Ureter (tissue), 1 donor: ENCODE measurements at regions not wholly inside any gene's neighbourhood (a gene's known extent, or its start where the extent isn't known, plus 50 kb on each side); places are given as distances from the start of the nearest gene placed in this dataset.

Experiments
- DNase-seq: peaks from one replicate; pipeline ENCODE4 v3.0.0-alpha.2; 2020; ENCODE audit warnings: low spot score
- donor health status: DM: yes; HTN: yes; CAD: no.

DNA sequence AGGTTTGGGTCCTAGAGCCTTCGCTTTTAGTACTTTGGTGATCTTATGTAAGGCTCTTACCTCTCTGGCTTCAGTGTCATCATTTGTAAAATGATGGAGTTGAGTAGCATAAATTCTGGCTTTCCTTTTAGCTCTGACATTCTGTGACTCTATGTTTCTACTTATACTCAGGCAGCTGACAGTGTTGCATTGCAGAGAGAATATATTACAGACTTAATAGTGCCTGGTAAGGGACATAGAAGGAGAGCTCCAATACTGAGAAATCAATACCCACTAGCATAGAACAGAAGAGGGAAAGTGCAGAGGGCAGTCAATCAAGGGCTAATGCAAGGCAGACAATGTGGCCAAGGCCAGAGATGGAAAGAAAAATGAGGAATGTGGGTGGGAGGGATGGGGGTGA is 371.4 kb upstream of the TLE4 start:
- DNase-seq, result no peak

DNA sequence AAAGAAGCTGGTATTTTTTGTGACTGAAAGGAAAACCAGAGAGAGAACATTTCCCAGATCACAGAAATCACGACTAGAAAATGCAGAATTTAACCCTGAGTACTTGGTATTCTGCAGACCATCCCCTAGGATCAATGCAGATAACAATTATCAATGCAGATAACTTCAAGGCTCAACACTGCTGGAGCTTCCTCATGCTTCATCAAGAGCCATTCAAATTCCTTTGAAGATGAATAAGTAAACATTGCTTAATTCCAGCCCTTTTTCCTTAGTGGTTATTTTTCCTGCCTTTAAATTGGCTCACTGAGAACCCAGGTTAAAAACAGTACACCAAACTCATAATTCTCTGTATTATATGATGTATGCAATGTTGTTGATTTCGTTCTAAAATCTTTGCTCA is 370.1 kb upstream of the TLE4 start:
- DNase-seq, result no peak

DNA sequence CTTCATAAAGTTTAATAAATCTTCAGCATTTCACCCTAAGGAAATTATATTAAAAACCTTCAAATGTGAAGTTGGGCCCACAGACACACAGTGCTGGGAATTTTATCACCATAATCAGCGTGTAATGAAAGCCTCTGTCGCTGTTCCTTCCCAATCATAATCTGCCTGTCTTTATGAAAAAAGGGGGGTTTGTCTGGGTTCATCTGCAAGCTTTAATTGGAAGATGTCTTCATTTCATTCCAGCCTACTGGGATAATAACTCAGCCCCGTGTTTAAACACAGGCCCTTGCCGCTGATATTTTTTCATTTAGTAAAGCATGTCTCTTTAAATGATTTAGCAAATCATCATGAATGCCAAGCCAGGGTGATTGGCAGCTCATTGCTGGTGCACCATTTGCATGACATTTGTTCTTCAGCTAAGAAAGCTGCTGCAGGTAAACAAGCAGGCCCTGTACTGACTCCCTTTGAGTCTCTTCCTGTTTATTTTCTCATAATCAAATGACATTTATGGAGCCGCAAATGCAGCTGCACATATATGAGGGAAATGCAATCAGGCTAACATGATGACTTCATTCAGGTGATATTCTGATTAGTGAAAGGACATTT is 362.9 kb upstream of the TLE4 start:
- no peak for DNase-seq

DNA sequence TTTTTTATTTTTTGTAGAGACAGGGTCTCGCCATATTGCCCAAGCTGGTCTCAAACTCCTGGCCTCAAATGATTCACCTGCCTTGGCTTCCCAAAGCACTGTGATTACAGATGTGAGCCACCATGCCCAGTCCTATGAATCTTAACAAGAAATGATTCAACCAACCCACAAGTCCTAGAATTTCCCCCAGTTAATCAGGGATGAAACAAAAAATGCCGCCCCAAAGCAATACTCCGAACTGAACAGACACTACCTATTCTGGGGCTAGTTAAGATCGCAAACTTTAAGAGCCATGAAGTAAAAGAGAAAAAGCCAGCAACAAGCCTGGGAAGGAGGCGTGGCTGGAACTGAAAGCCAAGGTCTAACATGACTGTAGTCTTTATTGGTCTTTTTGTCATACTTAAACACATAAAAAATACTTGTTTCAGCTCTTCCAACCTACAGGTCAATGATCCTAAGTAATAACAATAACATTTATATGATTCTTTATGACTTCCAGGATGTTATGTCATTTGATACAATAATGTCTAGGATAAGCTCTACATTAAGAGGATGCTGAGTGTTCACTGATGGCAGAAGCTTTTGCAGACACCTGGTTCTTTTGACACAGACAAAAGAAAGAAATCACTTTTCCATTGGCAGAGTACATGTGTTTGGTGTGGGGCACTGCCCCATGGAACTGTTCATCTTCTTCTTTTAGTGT is 361.1 kb upstream of the TLE4 start:
- DNase-seq, result no peak

DNA sequence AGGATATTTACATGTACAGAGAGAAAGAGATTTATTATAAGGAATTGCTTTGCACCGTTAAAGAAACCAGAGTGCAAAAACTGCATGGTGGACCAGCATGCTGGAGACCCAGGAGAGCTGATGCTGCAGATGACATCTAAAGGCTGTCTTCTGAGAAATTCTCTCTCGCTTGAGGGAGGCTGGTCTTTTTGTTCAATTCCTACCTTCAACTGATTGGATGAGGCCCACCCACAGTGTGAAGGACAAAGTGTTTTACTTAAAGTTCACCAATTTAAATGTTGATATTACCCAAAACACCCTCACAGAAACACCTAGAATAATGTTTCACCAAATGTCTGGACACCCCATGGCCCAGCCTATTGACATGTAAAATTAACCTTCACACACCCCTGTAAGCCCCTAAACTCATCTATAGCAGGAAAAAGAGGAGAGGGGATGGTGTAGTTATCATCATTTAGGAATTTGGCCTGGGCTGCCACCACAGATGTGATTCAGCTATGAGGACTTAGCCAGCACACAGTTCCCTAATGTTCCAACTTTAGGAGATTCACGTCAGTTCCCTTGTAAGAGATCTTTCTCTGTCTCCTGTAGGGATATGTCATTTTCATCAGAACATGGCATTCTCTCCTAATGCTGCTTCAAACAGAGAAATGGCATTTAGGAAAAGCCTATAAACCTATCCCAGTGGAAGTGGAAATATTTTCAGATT is 358.2 kb upstream of the TLE4 start:
- no peak for DNase-seq

DNA sequence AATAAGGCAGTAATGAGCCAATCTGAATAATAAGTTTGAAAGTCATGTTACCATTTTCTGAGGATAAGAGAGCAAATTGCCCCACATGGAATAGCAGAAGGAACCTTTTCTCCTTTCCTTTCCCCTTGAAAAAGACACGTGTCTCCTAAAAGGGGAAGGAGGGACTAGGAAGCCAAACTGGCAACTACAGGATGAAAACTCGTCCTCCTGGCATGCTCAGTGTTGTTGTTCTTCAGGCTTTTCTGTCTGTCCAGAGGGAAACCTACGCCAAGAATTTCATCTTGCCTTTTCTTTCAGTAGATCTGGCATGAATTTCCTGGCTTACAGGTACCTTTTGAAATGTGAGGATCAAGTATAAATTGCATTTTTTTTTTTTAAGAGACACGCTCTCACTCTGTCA is 355.9 kb upstream of the TLE4 start:
- no peak for DNase-seq

DNA sequence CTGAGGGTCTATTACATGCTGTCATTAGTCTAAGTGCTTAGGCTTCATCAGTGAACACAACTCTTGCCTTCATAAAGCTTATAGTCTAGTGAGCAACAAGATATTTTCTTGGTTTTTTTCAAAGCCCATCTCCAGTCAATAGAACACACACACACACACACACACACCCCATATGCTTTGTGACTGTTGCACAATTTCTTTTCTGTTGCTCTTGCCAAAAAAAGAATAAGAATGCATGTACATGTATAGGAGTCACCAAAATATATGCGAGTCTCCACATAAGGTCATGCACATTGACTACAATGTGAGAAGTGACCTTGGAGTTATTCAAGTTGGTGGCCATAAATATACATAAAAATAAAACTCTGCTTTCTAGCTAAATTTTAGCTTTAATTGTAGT is 351.5 kb upstream of the TLE4 start:
- no peak for DNase-seq

DNA sequence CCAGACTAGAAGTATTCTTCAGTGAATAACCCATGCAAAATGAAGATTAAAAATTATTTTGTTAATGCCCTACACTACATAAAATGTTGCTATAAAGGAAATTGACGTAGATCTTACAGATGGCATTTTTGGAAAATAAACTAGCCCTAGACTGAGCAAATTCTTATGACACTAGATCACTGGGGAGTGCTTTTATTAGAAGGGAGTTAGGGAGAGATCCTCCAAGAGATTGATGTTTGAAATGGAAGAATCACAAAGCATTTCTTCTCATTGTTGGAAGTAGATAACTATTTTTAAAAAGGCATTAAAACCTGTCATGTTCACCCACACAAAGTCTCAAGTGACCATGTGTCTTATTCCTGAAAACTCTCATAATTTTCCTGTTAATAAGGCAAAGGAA is 351.1 kb upstream of the TLE4 start:
- DNase-seq, result no peak

DNA sequence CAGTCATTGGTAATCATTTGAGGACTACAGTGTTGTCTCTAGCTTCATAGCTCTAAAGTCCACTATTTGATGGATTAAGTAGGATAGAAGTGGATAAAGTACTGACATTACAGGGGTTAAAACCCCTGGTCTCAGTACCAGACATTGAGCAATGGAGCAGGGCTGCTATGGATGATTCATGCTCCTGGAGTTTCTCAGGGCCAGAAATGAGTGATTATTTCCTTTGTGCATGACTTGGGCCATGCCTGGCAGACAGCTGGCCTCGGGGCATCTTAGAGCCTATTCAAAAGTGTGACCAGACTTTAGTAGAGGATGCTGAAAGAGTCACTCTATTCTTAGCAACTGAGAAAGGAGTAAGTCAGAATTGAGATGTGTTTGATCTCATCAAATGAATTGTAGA is 350.7 kb upstream of the TLE4 start:
- no peak for DNase-seq

DNA sequence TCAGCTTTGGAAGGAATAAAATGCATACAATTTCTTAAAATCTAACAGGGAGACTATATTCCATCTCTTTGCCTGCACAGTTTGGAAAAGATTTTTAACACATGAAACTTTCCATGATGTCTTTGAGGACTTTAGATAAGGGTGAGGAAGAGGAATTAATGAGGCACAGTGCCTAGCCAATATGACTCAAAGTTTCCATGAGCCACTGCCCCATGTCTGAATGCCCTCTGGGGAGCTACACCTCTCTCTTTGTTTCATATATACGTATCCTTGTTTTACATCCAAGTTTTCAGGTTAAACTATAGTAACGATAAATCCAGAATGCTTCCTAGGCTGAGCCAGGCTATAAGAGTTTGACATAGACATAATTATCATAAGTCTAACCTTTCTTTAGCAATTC is 349.3 kb upstream of the TLE4 start:
- DNase-seq, result no peak

DNA sequence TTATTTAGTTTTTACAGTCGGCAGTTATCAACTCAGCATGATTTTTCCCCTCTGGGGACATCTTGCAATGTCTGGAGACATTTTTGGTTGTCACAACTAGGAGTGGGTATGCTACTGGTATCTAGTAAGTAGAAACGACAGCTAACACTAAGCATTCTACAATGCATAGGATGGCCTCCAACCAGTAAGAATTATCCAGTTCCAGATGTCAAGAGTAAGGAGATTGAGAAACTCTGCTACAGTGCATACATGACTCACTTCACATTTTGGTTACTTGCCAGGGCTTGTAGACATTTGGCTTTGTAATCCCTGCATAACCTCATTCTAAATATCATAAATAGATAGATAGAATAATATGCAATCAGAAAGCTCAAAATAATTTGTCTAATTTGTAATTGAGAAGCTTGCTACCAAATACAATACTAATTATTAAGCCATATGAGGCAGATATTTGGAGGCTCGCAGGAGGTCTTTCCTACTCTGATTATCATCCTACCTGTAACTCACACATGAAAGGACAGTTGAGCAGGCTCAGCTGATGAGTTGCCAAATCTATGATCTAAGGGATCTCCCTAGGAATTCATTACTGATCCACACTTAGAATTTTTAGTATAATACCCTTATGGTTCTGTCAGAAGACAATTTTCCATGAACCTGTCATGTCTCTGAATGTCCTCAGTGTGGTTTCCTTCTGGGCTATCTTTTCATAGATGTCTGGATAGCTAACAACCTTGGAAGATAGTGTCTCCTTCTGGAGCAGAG is 346.9 kb upstream of the TLE4 start:
- DNase-seq, result no peak

DNA sequence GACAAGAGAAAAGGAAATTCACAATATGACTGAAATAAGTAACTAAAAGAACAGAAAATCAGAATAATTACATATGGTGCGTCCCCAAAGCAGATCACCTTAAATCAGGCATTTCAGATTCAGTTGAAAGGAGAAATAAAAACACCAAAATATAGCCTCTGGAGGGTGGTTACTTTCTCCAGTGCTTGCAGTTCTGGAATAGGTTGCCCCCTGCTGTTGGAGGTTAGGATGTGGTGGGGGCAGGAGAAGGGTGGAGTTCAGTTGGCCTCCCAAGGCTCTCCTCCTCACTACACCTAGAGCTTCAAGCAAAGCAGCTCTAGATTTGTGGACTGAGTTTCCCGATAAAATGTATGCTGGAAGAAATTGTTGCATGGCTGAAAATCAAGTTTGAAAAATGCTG is 338.2 kb upstream of the TLE4 start:
- no peak for DNase-seq

DNA sequence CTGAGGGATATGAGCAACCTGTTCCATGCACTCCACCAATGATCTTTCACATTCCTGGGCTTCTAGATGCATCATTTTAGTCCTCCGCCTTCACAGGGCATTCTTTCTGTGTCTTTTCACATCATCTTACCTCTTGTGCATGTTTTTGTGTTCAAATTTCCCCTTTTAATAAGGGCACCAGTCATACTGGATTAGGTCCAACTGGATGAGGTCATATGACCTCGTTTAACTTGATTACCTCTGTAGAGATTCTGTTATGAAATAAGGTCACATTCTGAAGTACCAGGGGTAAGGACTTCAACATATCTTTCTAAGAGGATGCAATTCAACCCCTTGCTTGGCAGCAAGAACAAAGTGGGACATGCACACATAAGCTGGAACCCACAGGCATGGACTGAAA is 335.3 kb upstream of the TLE4 start:
- DNase-seq, result no peak

DNA sequence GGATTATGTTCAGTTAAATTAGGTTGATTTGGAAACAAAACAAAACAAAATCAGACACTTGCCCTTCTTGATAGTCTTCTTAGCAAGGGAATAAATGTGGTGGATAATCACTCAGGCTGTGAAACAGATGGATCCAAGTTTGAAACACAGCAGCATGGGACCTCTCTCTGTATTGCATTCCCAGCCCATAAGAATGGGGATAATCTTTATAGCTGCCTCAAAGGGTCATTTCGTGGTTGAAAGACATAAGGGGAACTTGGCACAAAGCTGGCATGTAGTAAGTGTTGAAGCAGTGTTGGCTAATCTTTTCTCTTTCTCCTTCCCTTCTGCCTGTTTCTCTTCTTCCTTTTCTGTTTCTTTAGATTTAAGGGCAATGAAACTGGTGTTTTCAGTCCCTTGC is 333.9 kb upstream of the TLE4 start:
- DNase-seq, result no peak

DNA sequence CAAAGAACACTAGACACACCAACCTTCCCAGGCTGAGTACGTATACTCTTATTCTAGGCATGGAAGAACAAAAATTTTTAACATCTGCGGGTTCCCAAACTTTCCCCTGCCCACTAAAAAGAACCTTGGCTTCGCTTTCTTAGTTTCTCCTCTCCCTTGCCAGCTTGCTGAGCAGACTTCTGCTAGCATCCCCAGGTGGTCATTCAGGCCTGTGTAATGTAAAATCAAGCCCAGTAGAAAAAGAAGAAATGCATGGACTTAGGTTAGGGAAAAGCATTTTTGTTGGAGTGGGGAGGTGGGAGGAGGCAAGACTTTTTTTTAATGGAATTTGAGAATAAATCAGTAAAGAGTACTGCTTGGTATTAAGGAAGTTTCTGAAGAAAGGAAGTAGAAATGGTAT is 331.0 kb upstream of the TLE4 start:
- DNase-seq, result no peak

DNA sequence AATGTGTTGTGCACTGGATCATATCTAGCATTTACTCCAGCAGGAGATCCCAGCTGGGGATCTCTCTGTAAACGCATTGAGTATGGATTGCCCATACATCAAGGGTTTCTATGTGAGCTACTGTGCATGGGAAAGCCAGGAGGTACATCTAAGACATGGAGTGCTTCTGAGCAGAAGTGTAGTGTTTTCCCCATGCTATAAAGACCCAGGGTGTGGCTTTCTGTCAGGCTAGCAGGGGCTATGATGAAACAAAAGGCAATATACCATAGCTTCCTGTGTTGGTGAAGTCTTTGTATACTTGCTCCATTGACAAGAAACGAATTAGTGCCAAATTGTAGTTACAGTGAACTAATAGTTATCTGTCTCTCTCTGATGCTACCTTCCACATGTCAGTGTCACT is 329.3 kb upstream of the TLE4 start:
- DNase-seq, result no peak

DNA sequence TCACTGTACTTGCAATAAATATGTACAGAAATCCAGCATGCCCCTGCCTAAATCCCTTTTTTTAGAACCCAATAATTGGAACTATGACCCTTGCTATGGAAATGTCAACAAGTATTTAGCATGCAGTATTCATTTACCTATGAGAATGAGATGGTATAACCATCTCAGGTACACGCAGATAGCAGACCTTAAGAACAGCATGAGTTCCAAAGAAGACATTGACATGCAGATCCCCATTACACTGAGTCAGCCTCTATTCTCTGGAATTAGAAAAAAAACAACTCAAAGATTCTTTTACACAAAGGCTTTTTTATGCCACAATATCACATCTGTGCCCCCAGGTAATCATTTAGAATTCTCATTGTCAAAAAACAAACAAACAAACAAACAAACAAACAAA is 325.6 kb upstream of the TLE4 start:
- no peak for DNase-seq

DNA sequence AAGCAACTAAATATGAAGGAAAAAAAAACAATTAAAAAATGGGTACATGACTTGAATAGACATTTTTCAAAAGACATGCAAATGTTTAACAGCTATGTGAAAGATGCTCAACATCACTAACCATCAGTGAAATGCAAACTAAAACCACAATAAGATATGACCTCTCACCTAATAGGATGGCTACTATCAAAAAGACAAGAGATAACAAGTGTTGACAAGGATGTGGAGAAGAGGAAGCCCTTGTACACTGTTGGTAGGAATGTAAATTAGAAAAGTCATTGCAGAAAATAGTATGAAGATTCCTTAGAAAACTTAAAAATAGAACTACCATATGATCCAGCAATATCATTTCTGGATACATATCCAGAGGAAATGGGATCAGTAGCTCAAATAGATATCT is 324.7 kb upstream of the TLE4 start:
- DNase-seq, result no peak

DNA sequence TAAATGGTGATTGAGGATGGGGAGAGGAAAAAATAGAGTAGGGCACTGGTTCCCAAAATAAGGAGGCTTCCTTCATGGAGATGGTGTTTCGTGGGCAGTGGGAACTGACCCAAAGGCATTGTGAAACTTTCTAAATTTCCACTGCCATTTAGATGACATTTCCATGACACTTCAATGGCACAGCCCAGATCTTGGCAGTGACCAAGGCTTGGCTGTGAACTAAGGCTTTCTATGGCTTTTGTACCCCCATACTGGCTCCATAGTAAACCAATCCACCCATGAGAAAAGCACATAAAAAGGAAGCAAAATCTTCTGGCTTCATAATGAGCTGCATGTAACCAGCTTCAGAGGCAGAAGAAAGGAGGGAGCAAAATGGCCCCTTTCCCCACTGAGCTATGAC is 321.0 kb upstream of the TLE4 start:
- DNase-seq, result no peak

DNA sequence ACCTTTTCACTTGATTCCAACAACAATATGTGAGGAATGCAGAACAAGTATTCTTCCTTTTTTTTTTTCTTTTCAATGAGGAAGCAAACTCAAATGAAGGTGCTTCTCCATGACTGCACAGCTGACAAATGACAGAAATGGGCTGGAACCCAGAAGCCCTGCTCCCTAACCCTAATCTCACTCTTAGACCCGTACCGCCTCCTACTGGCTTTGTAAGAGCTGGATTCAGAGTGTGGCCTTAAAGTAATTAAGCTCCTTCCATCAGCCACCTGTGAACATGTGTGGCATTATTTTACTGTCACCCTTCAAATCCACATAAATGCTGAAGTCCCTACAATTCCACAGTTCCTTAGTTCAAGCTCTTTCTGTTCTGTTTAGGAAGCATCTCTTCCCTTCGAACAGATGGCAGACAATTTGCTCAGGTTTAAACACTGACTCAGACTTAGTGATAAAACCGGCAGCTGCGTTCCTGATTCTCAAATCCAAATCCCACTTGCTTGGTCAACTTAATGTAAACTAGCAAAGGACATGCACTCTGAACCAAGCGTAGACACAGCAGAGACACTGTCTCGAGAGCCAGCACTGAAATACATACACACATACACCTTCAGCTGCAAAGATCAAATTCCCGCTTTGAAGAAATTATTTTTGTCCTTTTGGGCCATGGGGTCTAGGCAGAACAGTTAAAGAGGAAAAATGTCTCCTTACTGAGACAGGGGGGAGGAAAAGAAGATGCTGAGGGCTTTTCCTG is 316.7 kb upstream of the TLE4 start:
- no peak for DNase-seq

DNA sequence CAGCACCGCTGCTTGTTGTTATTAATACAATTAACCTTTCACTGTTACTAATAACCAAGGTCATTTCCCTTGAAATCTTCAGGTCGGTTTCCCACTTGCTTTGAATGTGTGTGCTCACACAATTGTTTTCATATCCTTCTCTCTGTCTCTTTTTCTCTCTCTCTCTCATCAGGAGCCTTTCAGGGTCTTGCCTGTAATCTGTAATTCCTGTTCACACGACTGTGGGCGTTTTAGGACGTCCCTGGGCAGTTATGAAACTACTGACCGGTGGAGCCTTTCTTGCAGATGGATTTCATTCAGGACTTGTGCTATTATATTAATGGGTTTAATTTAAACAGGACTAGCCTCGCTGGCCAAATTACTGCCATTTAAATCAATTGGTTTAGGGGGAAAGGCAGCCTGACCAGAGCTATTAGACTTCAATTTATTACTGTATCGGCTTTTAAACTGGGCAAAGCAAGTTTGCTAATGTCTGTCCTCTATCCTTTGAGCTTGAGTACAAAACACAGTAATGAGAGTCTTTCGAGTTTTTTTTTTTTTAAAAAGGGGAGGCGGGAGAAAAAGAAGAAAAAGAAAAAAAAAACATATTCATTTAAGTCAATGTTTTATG is 316.0 kb upstream of the TLE4 start:
- DNase-seq, result no peak
